HepG2 (cell line): ENCODE measurements at regions not wholly inside any gene's neighbourhood (a gene's known extent, or its start where the extent isn't known, plus 50 kb on each side); places are given as distances from the start of the nearest gene placed in this dataset.

ENCODE experiments used
- MED13 ChIP-seq: sonication (generic); formaldehyde crosslinking; IDR thresholded peaks from 2 replicates; pipeline ENCODE4 v1.5.0; 2020; ENCODE audit warnings: missing genetic modification reagents
- MEIS1 ChIP-seq: sonication (generic); formaldehyde crosslinking; IDR thresholded peaks from 2 replicates; pipeline ENCODE4 v1.9.0; 2021; ENCODE audit warnings: mild to moderate bottlenecking, missing genetic modification reagents, moderate library complexity, borderline replicate concordance
- SATB2 ChIP-seq: sonication (generic); formaldehyde crosslinking; IDR thresholded peaks from 2 replicates; pipeline ENCODE4 v1.5.0; 2020; ENCODE audit warnings: missing genetic modification reagents
- ZFX ChIP-seq: sonication (generic); formaldehyde crosslinking; IDR thresholded peaks from 2 replicates; pipeline ENCODE4 v1.4.0; 2020; ENCODE audit warnings: mild to moderate bottlenecking, low read depth, missing genetic modification reagents, moderate library complexity
- ZNF232 ChIP-seq: sonication (generic); formaldehyde crosslinking; IDR thresholded peaks from 2 replicates; pipeline ENCODE4 v1.4.0; 2020; ENCODE audit warnings: missing genetic modification reagents, borderline replicate concordance
- ZNF572 ChIP-seq: sonication (generic); formaldehyde crosslinking; IDR thresholded peaks from 2 replicates; pipeline ENCODE4 v1.5.1; 2020; ENCODE audit warnings: mild to moderate bottlenecking, missing genetic modification reagents
- TF ChIP-seq, protein P1 (sequence below): sonication (generic); formaldehyde crosslinking; IDR thresholded peaks from 2 replicates; pipeline ENCODE4 v1.8.1; 2023; ENCODE audit warnings: mild to moderate bottlenecking, moderate library complexity, missing genetic modification reagents
- TF ChIP-seq, protein P2 (sequence below): sonication (generic); formaldehyde crosslinking; IDR thresholded peaks from 2 replicates; pipeline ENCODE4 v1.5.0; 2020; ENCODE audit warnings: mild to moderate bottlenecking, missing genetic modification reagents, moderate library complexity

DNA sequence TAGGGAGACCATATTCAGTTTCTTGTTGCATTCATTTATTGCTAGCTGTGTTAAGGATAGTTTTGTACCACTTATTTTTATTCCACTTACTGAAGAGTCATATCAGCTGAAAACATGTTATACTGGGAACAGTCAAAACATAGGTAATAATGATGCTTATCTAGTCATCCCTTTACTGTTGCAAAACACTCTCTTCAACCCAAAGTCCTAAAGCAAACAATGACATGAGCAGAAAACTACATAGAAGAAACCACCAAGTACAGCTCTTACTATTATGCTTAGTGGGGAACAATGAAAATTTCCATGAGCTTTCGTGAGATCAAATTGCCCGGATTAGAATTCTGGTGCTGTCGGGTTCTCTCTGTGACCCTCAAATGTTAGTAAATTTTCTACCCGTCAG lies 681.4 kb downstream of the NR2F1-AS1 start:
- no peak for TF ChIP-seq ZNF572 (CRISPR knock-in tag)
- TF ChIP-seq, protein P1, sequence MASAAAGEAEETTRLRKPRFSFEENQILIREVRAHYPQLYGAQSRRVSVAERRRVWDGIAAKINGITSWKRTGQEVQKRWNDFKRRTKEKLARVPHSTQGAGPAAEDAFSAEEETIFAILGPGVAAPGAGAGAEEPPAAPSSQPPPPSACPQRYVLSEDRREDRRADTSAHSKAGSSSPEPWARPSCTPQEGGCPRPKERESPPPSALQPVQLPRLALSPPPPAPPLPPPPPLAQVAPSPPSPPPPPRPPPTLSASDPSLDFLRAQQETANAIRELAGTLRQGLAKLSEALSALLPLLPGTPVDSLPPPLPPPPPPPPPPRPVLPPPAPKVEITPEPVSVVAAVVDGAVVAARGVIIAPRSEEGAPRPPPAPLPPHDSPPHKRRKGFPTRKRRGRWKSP (CRISPR knock-in tag): no peak
- TF ChIP-seq MED13: no peak
- no peak for TF ChIP-seq ZFX (CRISPR knock-in tag)
- no peak for TF ChIP-seq MEIS1 (CRISPR knock-in tag)
- TF ChIP-seq, protein P2, sequence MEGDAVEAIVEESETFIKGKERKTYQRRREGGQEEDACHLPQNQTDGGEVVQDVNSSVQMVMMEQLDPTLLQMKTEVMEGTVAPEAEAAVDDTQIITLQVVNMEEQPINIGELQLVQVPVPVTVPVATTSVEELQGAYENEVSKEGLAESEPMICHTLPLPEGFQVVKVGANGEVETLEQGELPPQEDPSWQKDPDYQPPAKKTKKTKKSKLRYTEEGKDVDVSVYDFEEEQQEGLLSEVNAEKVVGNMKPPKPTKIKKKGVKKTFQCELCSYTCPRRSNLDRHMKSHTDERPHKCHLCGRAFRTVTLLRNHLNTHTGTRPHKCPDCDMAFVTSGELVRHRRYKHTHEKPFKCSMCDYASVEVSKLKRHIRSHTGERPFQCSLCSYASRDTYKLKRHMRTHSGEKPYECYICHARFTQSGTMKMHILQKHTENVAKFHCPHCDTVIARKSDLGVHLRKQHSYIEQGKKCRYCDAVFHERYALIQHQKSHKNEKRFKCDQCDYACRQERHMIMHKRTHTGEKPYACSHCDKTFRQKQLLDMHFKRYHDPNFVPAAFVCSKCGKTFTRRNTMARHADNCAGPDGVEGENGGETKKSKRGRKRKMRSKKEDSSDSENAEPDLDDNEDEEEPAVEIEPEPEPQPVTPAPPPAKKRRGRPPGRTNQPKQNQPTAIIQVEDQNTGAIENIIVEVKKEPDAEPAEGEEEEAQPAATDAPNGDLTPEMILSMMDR (CRISPR knock-in tag): no peak
- no peak for TF ChIP-seq SATB2
- no peak for TF ChIP-seq ZNF232 (CRISPR knock-in tag)
